ENCODE measurements at regions not wholly inside any gene's neighbourhood (a gene's known extent, or its start where the extent isn't known, plus 50 kb on each side); places are given as distances from the start of the nearest gene placed in this dataset.
A peak's percentile ranks its signal among the peaks of the same experiment; 100 is the strongest.

DNA sequence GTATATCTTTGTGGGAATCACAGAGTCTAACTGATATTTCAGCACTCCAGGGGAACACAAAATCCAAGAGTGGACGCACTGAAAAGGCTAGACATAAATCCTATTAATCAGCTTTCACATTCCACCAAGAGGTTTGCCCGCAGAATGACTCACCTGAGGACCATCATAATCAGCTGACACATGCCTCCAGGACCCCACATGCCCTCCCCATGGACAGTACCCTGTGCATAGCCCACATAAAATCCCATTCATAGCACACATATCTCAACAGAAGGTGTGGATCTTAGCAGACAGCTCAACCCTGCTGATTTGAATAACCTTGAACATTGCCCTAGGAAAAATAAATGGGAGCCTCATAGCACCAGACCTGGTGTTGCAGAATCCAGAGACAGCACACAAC lies 246.8 kb upstream of the TENT5A start:
- TF ChIP-seq, protein P1, sequence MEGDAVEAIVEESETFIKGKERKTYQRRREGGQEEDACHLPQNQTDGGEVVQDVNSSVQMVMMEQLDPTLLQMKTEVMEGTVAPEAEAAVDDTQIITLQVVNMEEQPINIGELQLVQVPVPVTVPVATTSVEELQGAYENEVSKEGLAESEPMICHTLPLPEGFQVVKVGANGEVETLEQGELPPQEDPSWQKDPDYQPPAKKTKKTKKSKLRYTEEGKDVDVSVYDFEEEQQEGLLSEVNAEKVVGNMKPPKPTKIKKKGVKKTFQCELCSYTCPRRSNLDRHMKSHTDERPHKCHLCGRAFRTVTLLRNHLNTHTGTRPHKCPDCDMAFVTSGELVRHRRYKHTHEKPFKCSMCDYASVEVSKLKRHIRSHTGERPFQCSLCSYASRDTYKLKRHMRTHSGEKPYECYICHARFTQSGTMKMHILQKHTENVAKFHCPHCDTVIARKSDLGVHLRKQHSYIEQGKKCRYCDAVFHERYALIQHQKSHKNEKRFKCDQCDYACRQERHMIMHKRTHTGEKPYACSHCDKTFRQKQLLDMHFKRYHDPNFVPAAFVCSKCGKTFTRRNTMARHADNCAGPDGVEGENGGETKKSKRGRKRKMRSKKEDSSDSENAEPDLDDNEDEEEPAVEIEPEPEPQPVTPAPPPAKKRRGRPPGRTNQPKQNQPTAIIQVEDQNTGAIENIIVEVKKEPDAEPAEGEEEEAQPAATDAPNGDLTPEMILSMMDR (IDR thresholded peaks at IDR 0.05): no peak
- no peak overlapping the region for H3K4me3 Mint-ChIP-seq (ENCODE audit: unreplicated experiment)
- no peaks in the 10 kb centered on the region for H3K27me3 Mint-ChIP-seq (ENCODE audit: low read depth)
- no peaks in the 10 kb centered on the region for H3K36me3 Mint-ChIP-seq (ENCODE audit: low read depth)
- peaks cover 44% of the 10 kb centered on the region for H3K4me1 Mint-ChIP-seq (ENCODE audit: low read depth)
- no peak for DNase-seq (ENCODE audit: low spot score)
- no peak overlapping the region for H3K27ac Mint-ChIP-seq (ENCODE audit: unreplicated experiment)
- H3K9me3 Mint-ChIP-seq (ENCODE audit: low read depth): peaks cover 5% of the 10 kb centered on the region

DNA sequence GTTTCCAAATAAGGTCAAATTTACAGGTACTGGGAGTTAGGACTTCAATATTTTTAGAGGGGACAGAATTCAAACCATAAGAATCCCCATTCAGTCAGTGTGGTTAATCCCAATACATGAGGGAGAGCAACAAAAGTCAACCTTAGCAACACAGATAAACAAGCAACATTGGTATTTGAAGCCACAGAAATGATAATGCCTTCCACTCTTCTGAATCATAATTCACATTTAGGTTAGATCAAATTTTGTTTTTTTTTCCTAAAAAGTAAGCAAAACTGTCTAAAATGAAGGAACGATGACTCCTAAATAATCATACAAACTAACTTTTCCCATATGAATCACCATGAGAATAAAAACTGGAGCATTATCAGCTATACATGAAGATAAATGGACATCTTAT lies 246.0 kb upstream of the TENT5A start:
- Mint-ChIP-seq H3K27ac (ENCODE audit: unreplicated experiment) (peak overlapping the region; percentile 93), H3K36me3 (ENCODE audit: low read depth) (no peaks in the 10 kb centered on the region), H3K9me3 (ENCODE audit: low read depth) (peaks cover 5% of the 10 kb centered on the region), H3K4me1 (ENCODE audit: low read depth) (peaks cover 44% of the 10 kb centered on the region), H3K27me3 (ENCODE audit: low read depth) (no peaks in the 10 kb centered on the region), H3K4me3 (ENCODE audit: unreplicated experiment) (no peak overlapping the region)
- TF ChIP-seq, protein P1 (IDR thresholded peaks at IDR 0.05): no peak
- no peak for DNase-seq (ENCODE audit: low spot score)

DNA sequence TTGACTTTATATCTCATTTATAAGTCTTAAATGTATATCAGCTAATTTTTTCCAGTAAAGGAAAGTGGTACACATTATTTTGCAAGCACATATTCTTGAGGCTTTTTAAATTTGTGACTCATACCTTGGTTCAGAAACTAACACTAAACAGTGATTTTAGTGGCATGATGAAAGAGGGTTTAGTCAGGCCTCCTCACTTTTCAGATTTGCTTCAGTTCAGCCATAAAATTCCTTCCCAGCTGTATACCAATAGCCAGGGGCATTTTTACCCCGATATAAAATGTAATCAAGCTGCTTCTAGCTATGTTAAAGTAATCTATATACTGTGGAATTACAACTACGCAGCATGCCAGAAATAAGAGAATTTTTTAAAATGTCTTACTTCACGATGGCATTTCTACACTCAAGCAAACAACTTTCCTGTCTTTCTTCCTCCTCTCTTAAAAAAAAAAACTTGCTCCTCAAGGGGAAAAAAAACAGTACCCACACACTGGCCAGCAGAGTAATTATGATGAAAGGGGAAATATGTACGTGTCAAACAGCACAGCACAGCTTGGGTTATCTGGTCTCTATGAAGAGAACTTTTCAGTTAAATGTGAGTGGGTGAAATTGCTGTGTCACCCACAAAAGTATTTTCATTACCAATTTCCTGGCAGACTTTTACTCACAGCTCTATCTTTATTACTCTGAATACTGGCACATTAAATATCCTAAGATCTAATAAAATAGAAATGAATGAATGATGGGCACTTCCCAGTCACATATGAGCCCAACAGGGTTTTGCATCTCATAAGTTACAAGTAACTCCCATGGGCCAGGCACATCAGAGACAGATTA lies 244.8 kb upstream of the TENT5A start:
- H3K36me3 Mint-ChIP-seq (ENCODE audit: low read depth): no peaks in the 10 kb centered on the region
- no peak overlapping the region for H3K4me3 Mint-ChIP-seq (ENCODE audit: unreplicated experiment)
- H3K9me3 Mint-ChIP-seq (ENCODE audit: low read depth): peaks cover 5% of the 10 kb centered on the region
- TF ChIP-seq, protein P1 (IDR thresholded peaks at IDR 0.05): no peak
- peaks cover 44% of the 10 kb centered on the region for H3K4me1 Mint-ChIP-seq (ENCODE audit: low read depth)
- DNase-seq (ENCODE audit: low spot score): no peak
- peak overlapping the region; percentile 93 for H3K27ac Mint-ChIP-seq (ENCODE audit: unreplicated experiment)
- H3K27me3 Mint-ChIP-seq (ENCODE audit: low read depth): no peaks in the 10 kb centered on the region

DNA sequence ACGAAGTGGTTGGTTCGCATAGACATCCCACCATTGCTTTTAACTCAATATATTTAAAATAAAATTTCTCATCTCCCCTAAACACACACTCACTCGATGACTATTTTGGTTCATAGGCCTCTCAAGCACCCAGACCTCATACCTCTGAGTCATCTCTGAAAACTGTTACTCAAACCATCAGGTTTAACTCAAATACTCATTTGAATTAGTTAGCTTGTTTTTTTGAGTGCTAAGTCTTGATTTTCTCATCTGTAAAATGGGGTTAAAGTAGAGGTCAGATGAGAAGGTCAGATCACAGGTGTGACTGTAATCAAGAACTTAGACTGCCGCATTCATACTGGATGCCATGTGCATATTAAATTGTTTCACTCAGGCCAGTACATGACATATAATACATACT lies 243.9 kb upstream of the TENT5A start:
- no peaks in the 10 kb centered on the region for H3K27me3 Mint-ChIP-seq (ENCODE audit: low read depth)
- H3K27ac Mint-ChIP-seq (ENCODE audit: unreplicated experiment): peak overlapping the region; percentile 93
- DNase-seq (ENCODE audit: low spot score): no peak
- H3K9me3 Mint-ChIP-seq (ENCODE audit: low read depth): peaks cover 5% of the 10 kb centered on the region
- no peaks in the 10 kb centered on the region for H3K36me3 Mint-ChIP-seq (ENCODE audit: low read depth)
- no peak overlapping the region for H3K4me3 Mint-ChIP-seq (ENCODE audit: unreplicated experiment)
- peaks cover 44% of the 10 kb centered on the region for H3K4me1 Mint-ChIP-seq (ENCODE audit: low read depth)
- TF ChIP-seq, protein P1 (IDR thresholded peaks at IDR 0.05): no peak

DNA sequence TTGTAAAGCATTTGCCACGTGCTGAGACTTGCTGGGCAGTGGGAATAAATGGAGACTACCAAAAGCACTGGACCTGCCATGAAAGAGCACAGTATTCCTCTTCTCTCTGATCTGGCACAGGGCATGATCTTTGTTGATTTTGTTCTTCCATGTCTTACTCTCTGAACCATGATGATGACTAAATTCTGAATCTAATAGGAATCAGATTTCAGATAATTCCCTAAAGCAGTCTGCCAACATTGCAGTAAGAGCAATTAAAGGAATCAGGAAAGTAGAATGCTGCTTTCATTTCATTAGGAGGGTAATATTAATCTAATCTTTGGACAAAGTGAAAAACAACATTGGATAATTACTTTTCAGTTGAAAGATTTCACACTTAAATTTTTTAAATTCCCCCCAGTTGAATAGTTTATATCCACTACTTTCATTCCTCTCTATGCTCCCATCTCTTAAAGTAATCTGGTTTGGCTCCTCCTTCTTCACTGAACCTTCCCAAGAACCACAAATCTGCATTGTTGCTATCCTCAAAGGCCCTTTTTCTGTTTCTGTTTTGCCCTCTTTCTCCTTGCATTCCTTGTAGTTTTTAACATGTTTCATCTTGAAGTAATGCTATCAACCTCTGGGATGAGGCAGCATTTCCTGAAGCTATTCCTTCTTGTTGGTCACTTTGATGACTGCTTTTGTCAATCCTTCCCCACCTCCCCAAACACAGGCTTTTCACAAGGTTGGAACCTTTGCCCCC lies 243.2 kb upstream of the TENT5A start:
- no peak overlapping the region for H3K4me3 Mint-ChIP-seq (ENCODE audit: unreplicated experiment)
- H3K36me3 Mint-ChIP-seq (ENCODE audit: low read depth): no peaks in the 10 kb centered on the region
- no peaks in the 10 kb centered on the region for H3K27me3 Mint-ChIP-seq (ENCODE audit: low read depth)
- no peak for DNase-seq (ENCODE audit: low spot score)
- H3K27ac Mint-ChIP-seq (ENCODE audit: unreplicated experiment): peak overlapping the region; percentile 88
- peaks cover 5% of the 10 kb centered on the region for H3K9me3 Mint-ChIP-seq (ENCODE audit: low read depth)
- peaks cover 43% of the 10 kb centered on the region for H3K4me1 Mint-ChIP-seq (ENCODE audit: low read depth)
- TF ChIP-seq, protein P1 (IDR thresholded peaks at IDR 0.05): no peak

Data from chondrocyte (in vitro differentiated cells).